ENCODE measurements at regions not wholly inside any gene's neighbourhood (a gene's known extent, or its start where the extent isn't known, plus 50 kb on each side); places are given as distances from the start of the nearest gene placed in this dataset.

GRCh38 chr10:128318913-128319312 lies 192.7 kb upstream of the MKI67 start:
- DNase-seq = no peak

- no peak for DNase-seq
Observed at GRCh38 chr10:128322106-128322505, 195.9 kb upstream of the MKI67 start.

GRCh38 chr10:128322950-128323349 lies 196.7 kb upstream of the MKI67 start:
- no peak for DNase-seq

GRCh38 chr10:128324058-128324827 lies 198.0 kb upstream of the MKI67 start:
- DNase-seq = no peak

DNA sequence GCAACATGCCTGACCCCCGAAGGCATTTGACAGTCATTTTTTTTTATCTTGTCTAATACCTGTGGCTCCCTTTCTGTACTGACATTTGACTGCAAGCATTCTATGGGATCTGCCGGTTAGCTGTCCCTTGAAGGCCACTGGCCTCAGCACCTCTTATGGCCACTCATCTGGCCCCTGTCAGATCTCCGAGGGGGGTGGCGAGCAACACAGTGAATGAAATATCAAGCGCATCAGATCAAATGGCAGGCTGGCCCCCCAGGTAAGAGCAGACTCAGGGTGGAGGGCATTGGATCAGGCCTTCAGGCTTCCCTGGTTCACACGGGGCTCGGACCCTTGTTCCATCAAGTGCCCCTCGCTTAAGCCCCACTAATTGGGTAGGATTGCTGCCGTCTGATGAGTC lies 199.6 kb upstream of the MKI67 start:
- DNase-seq = no peak

DNA sequence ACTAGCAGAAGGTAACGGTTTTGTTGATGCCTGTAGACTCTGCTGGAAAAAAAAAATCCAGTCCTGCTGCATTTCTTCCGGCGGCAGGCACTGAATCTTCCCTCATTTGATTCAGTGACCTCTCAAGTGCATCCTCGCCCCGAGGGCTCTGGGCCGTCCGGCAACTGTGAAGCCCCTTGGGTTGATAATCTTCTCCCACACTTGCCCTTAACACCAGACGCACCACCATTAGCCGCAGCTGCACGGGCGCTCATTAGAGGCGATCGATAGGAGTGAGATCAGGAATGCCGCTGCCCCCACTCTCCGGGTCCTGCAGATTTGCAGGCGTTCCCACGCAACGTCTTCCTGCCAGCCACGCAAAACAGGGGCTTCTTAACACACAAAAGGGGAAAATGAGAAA lies 200.0 kb upstream of the MKI67 start:
- DNase-seq = no peak

- no peak for DNase-seq
Observed at GRCh38 chr10:128326851-128327250, 200.6 kb upstream of the MKI67 start.

DNA sequence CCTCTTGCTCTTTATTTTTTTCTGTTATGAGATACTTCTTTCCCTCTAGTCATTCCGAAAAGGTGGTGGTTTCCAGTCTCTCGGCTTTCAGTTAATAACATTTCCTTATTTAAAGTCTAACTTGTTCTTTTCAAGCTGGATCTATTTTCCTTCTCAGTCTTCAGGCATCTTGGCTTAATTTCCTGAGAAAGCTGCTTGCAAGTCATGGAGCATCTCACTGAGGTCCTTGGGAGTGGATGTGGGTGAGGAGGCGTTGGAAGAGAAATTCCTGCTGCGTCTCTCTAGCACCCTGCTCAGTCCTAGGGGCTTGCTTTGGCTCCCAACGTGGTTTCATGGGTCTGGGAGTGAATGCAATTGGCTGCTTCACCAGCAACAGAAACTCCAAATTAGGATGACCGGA lies 210.2 kb upstream of the MKI67 start:
- DNase-seq = no peak

- DNase-seq = no peak
Observed at GRCh38 chr10:128337860-128338378, 211.7 kb upstream of the MKI67 start.

GRCh38 chr10:128338951-128339350 lies 212.7 kb upstream of the MKI67 start:
- DNase-seq = no peak

GRCh38 chr10:128339753-128340152 lies 213.5 kb upstream of the MKI67 start:
- no peak for DNase-seq

- no peak for DNase-seq
Observed at GRCh38 chr10:128345353-128345752, 219.1 kb upstream of the MKI67 start.

GRCh38 chr10:128360783-128361182 lies 234.6 kb upstream of the MKI67 start:
- DNase-seq = no peak

- no peak for DNase-seq
Observed at GRCh38 chr10:128361487-128361886, 235.3 kb upstream of the MKI67 start.

GRCh38 chr10:128362514-128362913 lies 236.3 kb upstream of the MKI67 start:
- DNase-seq = no peak

DNA sequence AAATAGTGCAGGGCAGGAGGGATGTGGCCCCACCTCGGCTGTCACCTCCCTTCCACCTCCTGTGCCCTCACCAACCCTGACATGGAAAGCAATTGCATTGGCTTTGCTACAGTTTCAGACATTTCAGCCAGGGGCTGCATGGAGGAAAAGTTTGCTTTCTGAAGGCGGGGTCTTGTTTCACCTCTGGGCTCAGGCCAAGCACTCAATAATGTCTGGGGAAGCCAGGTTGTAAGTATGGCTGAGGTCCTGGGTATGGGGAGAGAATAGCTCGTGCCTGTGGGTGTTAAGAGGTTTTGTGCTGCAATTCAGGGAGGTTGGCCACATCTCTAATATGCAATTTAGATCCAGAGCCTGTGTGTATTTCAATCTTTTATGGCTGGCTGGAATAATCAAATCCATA lies 238.4 kb upstream of the MKI67 start:
- DNase-seq = no peak

- no peak for DNase-seq
Observed at GRCh38 chr10:128365156-128365725, 239.0 kb upstream of the MKI67 start.

- DNase-seq = no peak
Observed at GRCh38 chr10:128367807-128368206, 241.6 kb upstream of the MKI67 start.

GRCh38 chr10:128369101-128369650 lies 243.0 kb upstream of the MKI67 start:
- no peak for DNase-seq

DNA sequence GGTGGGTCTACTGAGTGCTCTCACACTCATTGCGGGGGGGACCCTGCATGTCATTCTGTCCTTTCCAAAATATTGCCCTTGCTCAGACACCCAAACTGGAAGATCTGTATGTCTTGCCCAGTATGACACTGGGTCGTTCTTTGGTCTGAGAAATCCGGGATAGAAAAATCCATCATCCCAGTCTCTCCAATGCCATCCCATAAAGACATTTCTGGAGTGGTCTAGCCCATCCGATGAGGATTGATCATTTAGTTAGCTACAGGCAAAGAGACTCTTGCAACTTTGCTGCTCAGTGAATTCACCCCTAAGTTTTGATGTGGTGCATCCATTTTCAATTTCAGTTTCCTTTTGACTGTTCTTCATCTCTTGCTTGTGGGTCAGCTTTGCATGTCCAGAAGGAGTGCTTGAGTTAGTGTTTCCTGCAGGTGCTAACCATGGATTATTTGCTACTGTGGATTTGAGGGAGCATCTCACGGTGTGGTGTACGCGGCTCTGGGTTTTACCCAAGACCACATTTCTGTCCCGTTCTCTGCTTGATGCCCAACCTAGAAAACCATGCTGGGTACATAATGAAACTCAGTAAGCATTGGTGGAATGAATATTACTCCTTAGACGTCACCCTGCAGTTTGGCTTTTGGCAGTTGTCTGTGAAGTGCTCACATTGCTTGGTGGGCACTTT lies 247.0 kb upstream of the MKI67 start:
- no peak for DNase-seq

GRCh38 chr10:128373831-128374230 lies 247.6 kb upstream of the MKI67 start:
- DNase-seq = no peak

DNA sequence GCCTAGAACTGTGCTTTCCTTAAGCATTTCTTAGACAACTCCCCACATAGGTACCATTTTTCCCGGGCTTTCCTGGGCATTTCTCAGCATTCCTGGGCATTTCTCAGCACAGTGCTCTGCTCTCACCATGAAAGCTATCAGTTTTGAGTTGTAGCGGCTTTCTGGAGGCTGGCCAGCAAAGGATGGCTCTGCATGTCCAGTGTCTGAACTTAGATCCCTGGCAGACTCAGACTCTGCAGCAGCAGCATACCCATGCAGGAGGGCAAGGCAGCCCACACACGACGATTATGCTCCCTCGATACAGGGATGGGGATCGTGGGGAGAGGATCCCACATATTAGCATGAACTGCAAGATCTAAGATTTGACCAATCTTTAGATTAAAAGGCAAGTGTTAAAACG lies 248.9 kb upstream of the MKI67 start:
- no peak for DNase-seq

DNA sequence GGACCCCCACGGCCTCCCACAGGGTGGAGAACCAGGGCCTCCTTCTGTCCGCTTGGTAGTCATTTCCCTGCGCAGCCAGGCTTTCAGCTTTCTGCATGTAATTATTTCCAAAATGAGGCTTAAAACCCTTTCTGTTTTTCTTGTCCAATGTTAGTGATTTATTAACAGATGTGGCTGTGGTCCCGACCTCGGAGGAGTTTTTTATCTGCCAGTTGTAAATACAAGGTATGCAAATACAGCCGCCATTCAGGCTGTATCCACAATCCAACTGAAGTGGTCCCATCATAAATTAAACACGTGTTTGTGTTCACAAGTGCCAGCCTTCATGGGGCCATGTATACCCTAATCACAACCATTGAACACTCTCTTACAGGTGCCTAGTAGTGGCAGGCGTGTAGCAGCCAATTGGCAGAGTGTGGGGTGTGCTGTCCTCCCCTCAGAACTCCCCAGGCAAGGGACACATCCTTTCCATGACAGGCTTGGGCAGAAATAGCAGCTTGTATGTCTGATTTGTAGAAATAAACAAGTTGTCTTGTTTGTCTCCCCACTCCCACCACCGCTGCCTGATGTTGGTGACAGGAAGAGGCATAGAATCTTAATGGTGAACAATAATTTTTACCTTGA lies 251.3 kb upstream of the MKI67 start:
- no peak for DNase-seq
